PFSK-1 (cell line): ENCODE measurements at regions not wholly inside any gene's neighbourhood (a gene's known extent, or its start where the extent isn't known, plus 50 kb on each side); places are given as distances from the start of the nearest gene placed in this dataset.

Experiments
- FOXP2 ChIP-seq: optimal IDR thresholded peaks from 2 replicates; pipeline ENCODE3; 2011; ENCODE audit warnings: borderline replicate concordance, control low read depth, inconsistent platforms; ENCODE audit not compliant: insufficient read depth; ENCODE audit errors: extremely low read length, extremely low read depth
- POLR2AphosphoS5 ChIP-seq: IDR thresholded peaks from 2 replicates; pipeline ENCODE4 v1.6.1; 2012; ENCODE audit warnings: low read depth, mild to moderate bottlenecking, control low read depth, low read length, moderate library complexity
- REST ChIP-seq, 2 experiments: IDR thresholded peaks; 2 replicates each; pipeline versions ENCODE4 v1.6.1 to v1.8.0; 2011 to 2012; ENCODE audit warnings: low read depth in 2 of 2, low read length in 2 of 2, control low read depth in 1 of 2, inconsistent platforms in 1 of 2, mild to moderate bottlenecking in 1 of 2, moderate library complexity in 1 of 2; ENCODE audit not compliant: insufficient read depth in 1 of 2
- SIN3A ChIP-seq: IDR thresholded peaks from 2 replicates; pipeline ENCODE4 v1.6.1; 2012; ENCODE audit warnings: mild to moderate bottlenecking, low read length, moderate library complexity, borderline replicate concordance; ENCODE audit not compliant: insufficient read depth
- TAF1 ChIP-seq: IDR thresholded peaks from 2 replicates; pipeline ENCODE4 v1.6.1; 2012; ENCODE audit warnings: low read length, control low read depth, borderline replicate concordance; ENCODE audit not compliant: insufficient read depth

DNA sequence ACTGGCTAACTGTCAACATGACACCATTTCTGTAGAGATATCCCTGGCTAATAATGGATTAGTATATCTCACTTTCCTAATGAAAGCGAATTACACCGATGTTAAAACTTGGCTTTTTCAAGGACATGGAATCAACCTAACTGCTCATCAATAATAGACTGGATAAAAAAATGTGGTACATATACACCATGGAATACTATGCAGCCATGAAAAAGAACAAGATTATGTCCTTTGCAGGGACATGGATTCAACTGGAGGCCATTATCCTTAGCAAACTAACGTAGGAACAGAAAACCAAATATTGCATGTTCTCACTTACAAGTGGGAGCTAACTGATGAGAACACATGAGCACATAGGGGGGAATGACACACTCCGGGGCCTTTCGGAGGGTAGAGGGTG is 62.6 kb downstream of the ZIC1 start:
- no peak for TF ChIP-seq POLR2AphosphoS5
- no peak for TF ChIP-seq FOXP2
- no peak for TF ChIP-seq REST (IDR thresholded peaks at IDR 0.05; ENCODE audit: insufficient read depth in 1 of 2, low read depth in 2 of 2, low read length in 2 of 2)
- TF ChIP-seq TAF1: no peak
- TF ChIP-seq SIN3A: no peak

- TF ChIP-seq FOXP2 (no peak), REST (IDR thresholded peaks at IDR 0.05; ENCODE audit: insufficient read depth in 1 of 2, low read depth in 2 of 2, low read length in 2 of 2) (no peak), SIN3A (no peak), POLR2AphosphoS5 (no peak), TAF1 (no peak)
Observed at GRCh38 chr3:147472846-147473245, 63.7 kb downstream of the ZIC1 start.

GRCh38 chr3:147483145-147483544 is 74.0 kb downstream of the ZIC1 start:
- TF ChIP-seq TAF1: no peak
- TF ChIP-seq FOXP2: no peak

- no peak for TF ChIP-seq POLR2AphosphoS5
- no peak for TF ChIP-seq TAF1
- no peak for TF ChIP-seq REST (IDR thresholded peaks at IDR 0.05; ENCODE audit: insufficient read depth in 1 of 2, low read depth in 2 of 2, low read length in 2 of 2)
- TF ChIP-seq FOXP2: no peak
- no peak for TF ChIP-seq SIN3A
Observed at GRCh38 chr3:147483578-147483977, 74.4 kb downstream of the ZIC1 start.

DNA sequence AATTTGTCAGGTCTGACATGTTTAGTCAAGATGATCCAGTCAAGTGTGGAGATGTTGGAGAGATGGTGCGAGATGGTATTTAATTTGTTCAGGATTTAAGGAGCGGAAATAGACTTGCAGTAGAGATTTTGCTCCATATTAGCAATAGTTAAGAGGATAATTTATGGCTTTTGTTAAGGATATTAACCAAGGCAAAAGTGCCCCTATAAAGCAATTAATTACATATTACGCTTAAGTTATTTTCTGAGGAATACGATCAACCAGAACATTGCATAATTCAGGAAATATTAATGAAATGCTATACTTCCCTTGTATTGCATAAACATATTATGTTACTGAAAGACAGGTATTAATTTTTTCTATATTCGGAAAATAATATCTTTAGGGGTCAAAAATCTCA is 83.9 kb downstream of the ZIC1 start:
- TF ChIP-seq FOXP2 (no peak), REST (IDR thresholded peaks at IDR 0.05; ENCODE audit: insufficient read depth in 1 of 2, low read depth in 2 of 2, low read length in 2 of 2) (no peak)

- TF ChIP-seq POLR2AphosphoS5: no peak
- no peak for TF ChIP-seq FOXP2
- no peak for TF ChIP-seq REST (IDR thresholded peaks at IDR 0.05; ENCODE audit: insufficient read depth in 1 of 2, low read depth in 2 of 2, low read length in 2 of 2)
- no peak for TF ChIP-seq SIN3A
- no peak for TF ChIP-seq TAF1
Observed at GRCh38 chr3:147493666-147494065, 84.5 kb downstream of the ZIC1 start.
